Ishikawa (cell line): ENCODE measurements at regions not wholly inside any gene's neighbourhood (a gene's known extent, or its start where the extent isn't known, plus 50 kb on each side); places are given as distances from the start of the nearest gene placed in this dataset.

Experiments used
- CREB1 ChIP-seq: IDR thresholded peaks from 2 replicates; pipeline ENCODE4 v1.6.1; 2012; ENCODE audit warnings: low read depth
- EP300 ChIP-seq: IDR thresholded peaks from 2 replicates; pipeline ENCODE4 v1.6.1; 2012; ENCODE audit warnings: borderline replicate concordance
- RAD21 ChIP-seq: IDR thresholded peaks from 2 replicates; pipeline ENCODE4 v1.6.1; 2012; ENCODE audit warnings: low read depth
- REST ChIP-seq: IDR thresholded peaks from 2 replicates; pipeline ENCODE4 v1.6.1; 2012; ENCODE audit warnings: low read depth, mild to moderate bottlenecking
- TEAD4 ChIP-seq: IDR thresholded peaks from 2 replicates; pipeline ENCODE4 v1.6.1; 2012
- YY1 ChIP-seq: IDR thresholded peaks from 2 replicates; pipeline ENCODE4 v1.6.1; 2012; ENCODE audit warnings: low read depth

DNA sequence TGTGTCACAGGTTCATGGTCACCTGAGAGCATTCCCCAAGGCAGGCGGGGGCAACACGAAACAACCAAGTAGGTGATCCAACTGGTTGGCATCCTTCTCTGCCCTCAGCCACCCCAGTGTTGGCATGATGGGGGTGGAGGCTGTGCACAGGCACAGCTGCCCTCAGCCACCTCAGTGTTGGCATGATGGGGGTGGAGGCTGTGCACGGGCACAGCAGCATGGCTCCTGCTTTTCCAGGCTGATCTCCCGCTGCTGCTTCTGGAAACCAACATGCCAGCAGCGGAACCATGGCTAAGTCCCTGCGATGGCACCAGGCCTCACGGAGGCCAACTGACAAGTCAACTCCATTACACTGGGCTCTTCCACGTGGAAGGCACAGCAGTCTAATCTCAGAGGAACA is 447.8 kb downstream of the PTPRU start:
- no peak for TF ChIP-seq YY1
- no peak for TF ChIP-seq RAD21
- TF ChIP-seq REST: no peak
- no peak for TF ChIP-seq CREB1
- TF ChIP-seq TEAD4: no peak
- no peak for TF ChIP-seq EP300
